HUES48 (cell line): ENCODE measurements at regions not wholly inside any gene's neighbourhood (a gene's known extent, or its start where the extent isn't known, plus 50 kb on each side); places are given as distances from the start of the nearest gene placed in this dataset.

Source experiments
- H3K27ac ChIP-seq: one replicate; pipeline ENCODE4 v1.7.0; 2013; ENCODE audit warnings: low read depth, low read length, inconsistent platforms
- H3K27me3 ChIP-seq: 2 replicates; pipeline ENCODE4 v1.6.1; 2013; ENCODE audit warnings: mild to moderate bottlenecking, low read length; ENCODE audit not compliant: control insufficient read depth, insufficient read depth
- H3K36me3 ChIP-seq: 2 replicates; pipeline ENCODE4 v1.6.1; 2013; ENCODE audit warnings: low read length; ENCODE audit not compliant: control insufficient read depth, insufficient read depth
- H3K4me1 ChIP-seq: 2 replicates; pipeline ENCODE4 v1.6.1; 2013; ENCODE audit warnings: mild to moderate bottlenecking, low read length; ENCODE audit not compliant: control insufficient read depth, insufficient read depth
- H3K4me3 ChIP-seq: 2 replicates; pipeline ENCODE4 v1.5.1; 2013; ENCODE audit warnings: mild to moderate bottlenecking, low read depth, low read length
- H3K9ac ChIP-seq: 2 replicates; pipeline ENCODE4 v1.6.1; 2013; ENCODE audit warnings: mild to moderate bottlenecking, low read depth, low read length, moderate library complexity
- H3K9me3 ChIP-seq: 2 replicates; pipeline ENCODE4 v1.6.1; 2013; ENCODE audit warnings: low read length; ENCODE audit not compliant: control insufficient read depth, insufficient read depth

DNA sequence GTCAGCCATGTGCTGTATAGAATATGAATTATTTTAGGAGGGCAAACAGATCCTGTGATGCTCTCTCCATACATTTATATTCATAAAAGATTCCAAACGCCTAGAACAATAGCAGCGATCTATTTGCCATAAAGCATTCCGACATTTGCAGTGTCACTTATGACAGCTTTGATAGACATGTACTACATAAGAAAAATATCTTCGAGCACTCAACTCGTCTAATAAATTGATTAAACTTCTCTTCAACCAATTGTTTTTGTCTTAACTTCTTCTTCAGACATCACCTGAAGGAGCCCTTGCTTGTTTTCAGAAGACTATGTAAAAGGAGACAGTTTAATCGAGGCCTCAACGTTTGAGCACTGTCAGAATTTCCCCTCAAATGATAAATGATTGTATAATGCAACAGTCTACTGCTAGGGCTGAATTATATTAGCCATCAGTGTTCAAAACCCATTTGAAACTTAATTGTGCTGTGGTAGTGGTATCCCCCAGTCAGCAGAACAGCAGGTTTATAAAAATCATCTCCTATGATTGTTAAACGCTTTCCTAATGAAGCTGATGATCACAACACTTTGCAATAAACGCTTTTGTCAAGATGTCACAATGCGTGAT lies 158.0 kb upstream of the MGMT start:
- Histone ChIP-seq H3K36me3 (no peaks in the 10 kb centered on the region), H3K27ac (no peak overlapping the region), H3K9ac (no peak overlapping the region), H3K4me3 (no peak overlapping the region), H3K9me3 (no peaks in the 10 kb centered on the region), H3K27me3 (no peaks in the 10 kb centered on the region), H3K4me1 (no peaks in the 10 kb centered on the region)

DNA sequence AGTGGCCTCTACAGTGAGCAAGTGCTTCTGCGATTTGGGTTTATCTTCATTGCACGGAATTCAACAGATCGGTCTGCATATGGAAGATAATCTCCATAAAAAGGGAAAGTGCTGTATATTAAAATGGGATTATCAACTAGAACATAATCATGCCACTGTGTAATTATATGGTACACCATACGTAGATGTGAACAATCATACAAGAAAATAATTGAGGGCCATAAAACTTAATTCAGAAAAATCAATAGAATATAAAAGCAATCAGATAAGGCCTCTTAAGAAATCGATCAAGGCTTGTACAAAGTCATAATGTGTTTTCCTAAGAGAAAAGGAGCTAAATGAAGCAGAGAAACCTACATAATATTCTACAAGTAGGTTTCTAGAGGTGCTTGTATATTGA lies 157.5 kb upstream of the MGMT start:
- no peak overlapping the region for H3K4me3 ChIP-seq

DNA sequence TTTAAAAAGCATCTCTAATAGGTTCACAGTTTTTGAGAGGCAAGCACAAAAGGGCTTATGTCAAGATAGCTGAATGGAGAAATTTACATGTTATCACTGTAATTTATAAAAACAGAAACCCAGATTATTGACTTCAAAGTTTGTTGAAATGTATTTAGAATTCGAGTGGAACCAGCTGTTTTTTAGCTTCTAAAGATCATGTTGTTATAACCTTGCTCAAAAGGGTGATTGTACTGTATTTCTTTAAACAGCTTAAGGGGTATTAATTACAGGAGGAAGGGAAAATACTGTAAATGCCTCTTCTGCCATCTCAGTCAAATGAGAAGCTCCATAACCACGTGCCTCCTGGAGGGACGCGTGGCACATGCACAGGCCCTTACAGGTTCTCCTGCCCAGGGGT lies 156.2 kb upstream of the MGMT start:
- H3K9ac ChIP-seq = no peak overlapping the region
- H3K4me3 ChIP-seq = no peak overlapping the region
- H3K27ac ChIP-seq = no peak overlapping the region
- H3K36me3 ChIP-seq = no peaks in the 10 kb centered on the region
- H3K27me3 ChIP-seq = no peaks in the 10 kb centered on the region
- no peaks in the 10 kb centered on the region for H3K4me1 ChIP-seq
- no peaks in the 10 kb centered on the region for H3K9me3 ChIP-seq

More for the DNA sequence above, 157.5 kb upstream of the MGMT start:
- Histone ChIP-seq H3K4me1 (no peaks in the 10 kb centered on the region), H3K27ac (no peak overlapping the region), H3K9me3 (no peaks in the 10 kb centered on the region), H3K9ac (no peak overlapping the region), H3K36me3 (no peaks in the 10 kb centered on the region), H3K27me3 (no peaks in the 10 kb centered on the region)

GRCh38 chr10:129319934-129320333 lies 147.1 kb upstream of the MGMT start:
- no peak overlapping the region for H3K4me3 ChIP-seq
- no peak overlapping the region for H3K9ac ChIP-seq
- no peaks in the 10 kb centered on the region for H3K27me3 ChIP-seq
- no peaks in the 10 kb centered on the region for H3K36me3 ChIP-seq
- H3K27ac ChIP-seq = no peak overlapping the region
- peaks cover 5% of the 10 kb centered on the region for H3K9me3 ChIP-seq
- H3K4me1 ChIP-seq = peaks cover 15% of the 10 kb centered on the region

DNA sequence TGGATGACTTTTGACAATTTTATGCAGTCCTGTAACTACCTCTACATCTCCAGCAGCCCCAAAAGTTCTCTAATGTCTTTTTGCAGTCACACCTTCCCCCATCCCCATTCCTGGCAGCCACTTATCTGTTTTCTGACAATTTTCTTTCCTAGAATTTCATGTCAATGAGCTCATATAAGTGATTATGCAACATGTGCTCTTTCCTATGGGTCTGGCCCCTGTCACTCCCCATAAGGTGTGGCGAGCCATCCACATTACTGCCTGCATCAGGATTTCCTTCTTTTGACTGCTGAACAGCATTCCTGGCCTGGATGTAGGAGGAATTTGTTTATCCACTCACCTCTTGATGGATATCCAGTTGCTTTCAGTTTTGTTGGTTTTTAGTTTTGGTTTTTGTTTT lies 146.7 kb upstream of the MGMT start:
- peaks cover 5% of the 10 kb centered on the region for H3K9me3 ChIP-seq
- H3K36me3 ChIP-seq = no peaks in the 10 kb centered on the region
- no peak overlapping the region for H3K4me3 ChIP-seq
- H3K4me1 ChIP-seq = peaks cover 15% of the 10 kb centered on the region
- H3K27ac ChIP-seq = no peak overlapping the region
- H3K27me3 ChIP-seq = no peaks in the 10 kb centered on the region
- H3K9ac ChIP-seq = no peak overlapping the region

DNA sequence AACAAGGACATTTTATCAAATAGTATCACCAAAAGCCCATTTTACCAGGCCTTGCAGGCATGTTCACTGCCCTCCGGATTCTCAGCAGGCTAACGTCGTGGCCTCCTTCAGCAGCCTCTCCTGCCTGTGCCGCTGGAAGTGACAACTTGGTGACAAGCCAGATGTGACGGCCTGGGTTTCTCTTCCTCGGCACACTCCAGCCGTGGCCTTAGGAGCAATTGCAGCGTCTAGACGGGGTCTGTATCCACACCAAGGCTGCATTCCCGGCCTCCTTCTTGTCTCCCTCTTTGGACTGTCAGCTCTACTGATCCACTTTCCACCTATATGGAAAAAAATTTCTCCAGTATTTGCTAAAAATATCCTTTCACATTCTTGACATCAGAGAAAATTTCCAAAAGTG lies 145.3 kb upstream of the MGMT start:
- Histone ChIP-seq H3K36me3 (no peaks in the 10 kb centered on the region), H3K9me3 (peaks cover 5% of the 10 kb centered on the region)

GRCh38 chr10:129322933-129323820 lies 143.9 kb upstream of the MGMT start:
- Histone ChIP-seq H3K27ac (peak overlapping the region; percentile 42), H3K9ac (no peak overlapping the region; the same call in 1 of the 2 replicates)

More for the DNA sequence above, 145.3 kb upstream of the MGMT start:
- H3K9ac ChIP-seq = no peak overlapping the region
- no peaks in the 10 kb centered on the region for H3K27me3 ChIP-seq
- H3K4me1 ChIP-seq = peaks cover 15% of the 10 kb centered on the region
- no peak overlapping the region for H3K27ac ChIP-seq
- no peak overlapping the region for H3K4me3 ChIP-seq

DNA sequence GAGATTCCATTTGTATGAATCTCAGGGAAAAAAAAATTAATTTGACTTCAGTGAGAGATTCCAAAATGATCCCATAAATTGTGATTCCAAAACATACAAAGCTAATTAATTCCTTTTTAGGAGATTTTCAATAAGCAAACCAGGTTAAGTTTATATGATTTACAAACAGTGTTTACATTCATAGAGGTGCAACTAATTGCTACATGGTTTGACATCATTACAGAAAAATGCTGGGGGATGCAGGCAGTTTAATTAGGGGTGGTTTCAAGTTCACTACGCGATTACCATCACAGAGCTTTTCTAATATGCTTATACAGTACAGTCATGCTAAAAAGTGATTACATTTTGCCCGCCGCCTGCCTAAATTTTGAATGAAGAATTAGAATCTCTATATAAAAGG lies 143.2 kb upstream of the MGMT start:
- Histone ChIP-seq H3K4me1 (peaks cover 15% of the 10 kb centered on the region), H3K9ac (no peak overlapping the region), H3K36me3 (no peaks in the 10 kb centered on the region), H3K9me3 (peaks cover 5% of the 10 kb centered on the region), H3K27me3 (no peaks in the 10 kb centered on the region), H3K4me3 (no peak overlapping the region), H3K27ac (peak overlapping the region; percentile 42)

More at GRCh38 chr10:129322933-129323820, 143.9 kb upstream of the MGMT start:
- Histone ChIP-seq H3K9me3 (peaks cover 5% of the 10 kb centered on the region), H3K27me3 (no peaks in the 10 kb centered on the region), H3K4me3 (0 out of 2 replicates have a peak overlapping the region, but pooled peaks have one; percentile 21), H3K36me3 (no peaks in the 10 kb centered on the region), H3K4me1 (peaks cover 15% of the 10 kb centered on the region)

DNA sequence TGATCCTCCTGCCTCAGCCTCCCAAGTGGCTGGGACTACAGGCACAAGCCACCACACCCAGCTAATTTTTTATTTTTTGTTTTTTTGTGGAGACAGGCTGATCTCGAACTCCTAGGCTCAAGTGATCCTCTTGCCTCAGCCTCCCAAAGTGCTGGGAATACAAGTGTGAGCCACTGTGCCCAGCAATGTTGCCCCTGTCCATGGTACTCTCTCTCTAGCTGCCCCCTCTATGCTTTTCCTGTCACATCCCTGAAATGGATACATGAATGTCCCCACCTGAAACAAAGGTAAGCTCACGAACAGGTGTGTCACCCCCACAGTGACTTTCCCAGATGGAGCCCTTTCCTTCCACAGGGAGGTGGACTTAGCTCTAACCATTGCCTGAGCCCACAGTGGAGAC lies 141.1 kb upstream of the MGMT start:
- no peaks in the 10 kb centered on the region for H3K27me3 ChIP-seq
- H3K9ac ChIP-seq = no peak overlapping the region
- peaks cover 15% of the 10 kb centered on the region for H3K4me1 ChIP-seq
- no peaks in the 10 kb centered on the region for H3K36me3 ChIP-seq
- no peak overlapping the region for H3K27ac ChIP-seq
- no peaks in the 10 kb centered on the region for H3K9me3 ChIP-seq
- no peak overlapping the region for H3K4me3 ChIP-seq

- H3K4me1 ChIP-seq = peaks cover 10% of the 10 kb centered on the region
- H3K4me3 ChIP-seq = no peak overlapping the region
- H3K9ac ChIP-seq = no peak overlapping the region
These were observed 138.5 kb upstream of the MGMT start for GRCh38 chr10:129328546-129328945.

DNA sequence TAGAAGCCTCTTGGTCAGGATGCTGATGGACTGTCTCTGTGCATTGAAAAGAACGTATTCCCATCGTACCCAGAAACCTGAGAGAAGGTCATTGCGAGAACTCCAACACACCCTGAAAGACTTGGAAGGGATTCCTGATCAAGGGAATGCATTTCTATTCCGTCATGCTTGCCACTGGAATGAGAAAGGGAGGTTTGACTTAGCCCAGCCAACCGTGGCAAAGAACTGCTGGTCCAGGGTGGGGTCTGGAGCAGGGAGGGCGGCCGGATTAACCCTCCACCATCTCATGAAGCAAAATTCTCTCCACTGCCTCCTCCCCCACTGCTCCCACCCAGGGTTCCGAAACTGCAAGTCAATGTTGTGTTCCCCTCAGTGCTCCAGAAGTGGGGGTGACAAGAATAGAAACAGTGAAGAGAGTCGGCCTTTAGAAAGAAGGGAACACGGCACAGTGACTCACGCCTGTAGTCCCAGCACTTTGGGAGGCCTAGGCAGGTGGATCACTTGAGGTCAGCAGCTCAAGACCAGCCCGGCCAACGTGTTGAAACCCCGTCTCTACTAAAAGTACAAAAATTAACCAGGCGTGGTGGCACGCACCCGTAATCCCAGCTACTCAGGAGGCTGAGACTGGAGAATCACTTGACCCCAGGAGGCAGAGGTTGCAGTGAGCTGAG lies 137.5 kb upstream of the MGMT start:
- Histone ChIP-seq H3K4me1 (peaks cover 5% of the 10 kb centered on the region), H3K36me3 (no peaks in the 10 kb centered on the region)

More at GRCh38 chr10:129328546-129328945, 138.5 kb upstream of the MGMT start:
- no peaks in the 10 kb centered on the region for H3K27me3 ChIP-seq
- no peaks in the 10 kb centered on the region for H3K9me3 ChIP-seq
- no peak overlapping the region for H3K27ac ChIP-seq
- H3K36me3 ChIP-seq = no peaks in the 10 kb centered on the region

More for the DNA sequence above, 137.5 kb upstream of the MGMT start:
- no peak overlapping the region for H3K4me3 ChIP-seq
- H3K27me3 ChIP-seq = no peaks in the 10 kb centered on the region
- H3K9ac ChIP-seq = no peak overlapping the region
- H3K9me3 ChIP-seq = no peaks in the 10 kb centered on the region
- no peak overlapping the region for H3K27ac ChIP-seq
